Progenitor cell of endocrine pancreas (in vitro differentiated cells): ENCODE measurements at regions not wholly inside any gene's neighbourhood (a gene's known extent, or its start where the extent isn't known, plus 50 kb on each side); places are given as distances from the start of the nearest gene placed in this dataset.

ENCODE experiments used
- DNase-seq: peaks from one replicate; pipeline ENCODE4 v3.0.0; 2021; ENCODE audit warnings: low spot score; ENCODE audit not compliant: unreplicated experiment
- H3K27ac Mint-ChIP-seq: 2 replicates; pipeline ENCODE4 v1.8.0; 2021; ENCODE audit warnings: mild to moderate bottlenecking, moderate library complexity, mixed read lengths
- H3K27me3 Mint-ChIP-seq: 2 replicates; pipeline ENCODE4 v1.8.0; 2021; ENCODE audit warnings: mixed read lengths
- H3K36me3 Mint-ChIP-seq: 2 replicates; pipeline ENCODE4 v1.8.0; 2022; ENCODE audit warnings: mixed read lengths; ENCODE audit not compliant: insufficient read depth
- H3K4me1 Mint-ChIP-seq: 2 replicates; pipeline ENCODE4 v1.8.0; 2021; ENCODE audit warnings: low read depth, mixed read lengths
- H3K4me3 Mint-ChIP-seq: 2 replicates; pipeline ENCODE4 v1.8.0; 2021; ENCODE audit warnings: low read depth, mild to moderate bottlenecking, moderate library complexity, mixed read lengths
- H3K9me3 Mint-ChIP-seq: 2 replicates; pipeline ENCODE4 v1.8.0; 2021; ENCODE audit warnings: low read depth, mixed read lengths
- TF ChIP-seq, protein P1 (sequence below): fragments of 200-600 bp; sonication (generic); IDR thresholded peaks from one replicate; pipeline ENCODE4 v1.5.0; 2021; ENCODE audit warnings: antibody characterized with exemption, mild to moderate bottlenecking; ENCODE audit not compliant: unreplicated experiment

DNA sequence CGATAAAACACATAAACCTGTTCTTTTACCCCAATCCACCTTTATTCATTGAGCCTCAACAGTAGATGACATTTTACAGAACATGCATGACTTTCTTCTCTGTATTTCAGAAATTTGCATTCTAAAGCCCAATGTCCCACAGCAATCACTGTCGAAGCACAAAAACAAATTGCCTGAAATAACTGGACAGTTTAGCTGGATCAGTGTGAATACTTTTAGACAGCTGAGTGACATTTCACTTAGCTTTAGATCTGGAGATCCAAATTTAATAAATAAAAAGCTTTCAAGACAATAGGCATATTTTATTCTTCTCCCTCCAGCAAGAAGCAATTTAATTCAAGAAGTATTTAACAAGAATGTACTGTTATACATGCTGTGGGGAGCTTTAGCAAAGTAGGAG, 109.1 kb upstream of the FSCB start:
- Mint-ChIP-seq H3K36me3 (no peaks in the 10 kb centered on the region), H3K4me1 (no peaks in the 10 kb centered on the region), H3K4me3 (no peak overlapping the region), H3K27ac (no peak overlapping the region), H3K27me3 (no peaks in the 10 kb centered on the region), H3K9me3 (no peaks in the 10 kb centered on the region)
- TF ChIP-seq, protein P1, sequence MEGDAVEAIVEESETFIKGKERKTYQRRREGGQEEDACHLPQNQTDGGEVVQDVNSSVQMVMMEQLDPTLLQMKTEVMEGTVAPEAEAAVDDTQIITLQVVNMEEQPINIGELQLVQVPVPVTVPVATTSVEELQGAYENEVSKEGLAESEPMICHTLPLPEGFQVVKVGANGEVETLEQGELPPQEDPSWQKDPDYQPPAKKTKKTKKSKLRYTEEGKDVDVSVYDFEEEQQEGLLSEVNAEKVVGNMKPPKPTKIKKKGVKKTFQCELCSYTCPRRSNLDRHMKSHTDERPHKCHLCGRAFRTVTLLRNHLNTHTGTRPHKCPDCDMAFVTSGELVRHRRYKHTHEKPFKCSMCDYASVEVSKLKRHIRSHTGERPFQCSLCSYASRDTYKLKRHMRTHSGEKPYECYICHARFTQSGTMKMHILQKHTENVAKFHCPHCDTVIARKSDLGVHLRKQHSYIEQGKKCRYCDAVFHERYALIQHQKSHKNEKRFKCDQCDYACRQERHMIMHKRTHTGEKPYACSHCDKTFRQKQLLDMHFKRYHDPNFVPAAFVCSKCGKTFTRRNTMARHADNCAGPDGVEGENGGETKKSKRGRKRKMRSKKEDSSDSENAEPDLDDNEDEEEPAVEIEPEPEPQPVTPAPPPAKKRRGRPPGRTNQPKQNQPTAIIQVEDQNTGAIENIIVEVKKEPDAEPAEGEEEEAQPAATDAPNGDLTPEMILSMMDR, result no peak
- no peak for DNase-seq

DNA sequence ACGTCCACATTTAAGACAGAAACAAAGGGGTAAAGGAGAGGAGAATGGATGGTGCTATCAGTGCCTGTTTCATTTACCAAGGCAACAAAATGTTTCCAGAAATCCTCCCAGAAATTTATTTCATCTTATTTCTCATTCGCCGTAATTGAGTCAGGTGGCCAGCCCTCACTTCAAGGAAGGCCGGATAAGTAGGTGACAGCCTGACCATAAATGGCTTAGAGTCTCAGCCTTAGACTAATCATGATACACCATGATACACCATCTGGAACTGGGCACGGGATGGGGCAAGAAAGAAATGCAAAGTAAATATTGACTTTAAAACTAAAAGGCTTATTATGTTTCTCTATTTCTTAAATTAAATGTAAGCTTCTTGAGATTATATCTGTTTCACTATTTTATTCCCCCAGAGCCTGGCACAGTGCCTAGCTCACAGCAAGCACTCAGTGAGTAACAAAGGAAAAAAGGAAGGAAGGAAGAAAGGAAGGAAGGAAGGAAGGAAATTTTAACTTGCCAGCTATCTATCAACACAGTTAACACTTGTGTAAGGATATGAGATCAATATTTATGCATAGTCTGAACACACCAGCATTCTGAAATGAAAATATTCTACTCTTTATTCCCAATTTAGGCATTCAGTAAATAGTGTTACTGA, 106.1 kb upstream of the FSCB start:
- no peaks in the 10 kb centered on the region for H3K36me3 Mint-ChIP-seq
- no peak for DNase-seq
- no peaks in the 10 kb centered on the region for H3K9me3 Mint-ChIP-seq
- H3K4me1 Mint-ChIP-seq, result peaks cover 8% of the 10 kb centered on the region
- H3K4me3 Mint-ChIP-seq, result no peak overlapping the region
- no peak overlapping the region for H3K27ac Mint-ChIP-seq
- TF ChIP-seq, protein P1, result no peak
- no peaks in the 10 kb centered on the region for H3K27me3 Mint-ChIP-seq

DNA sequence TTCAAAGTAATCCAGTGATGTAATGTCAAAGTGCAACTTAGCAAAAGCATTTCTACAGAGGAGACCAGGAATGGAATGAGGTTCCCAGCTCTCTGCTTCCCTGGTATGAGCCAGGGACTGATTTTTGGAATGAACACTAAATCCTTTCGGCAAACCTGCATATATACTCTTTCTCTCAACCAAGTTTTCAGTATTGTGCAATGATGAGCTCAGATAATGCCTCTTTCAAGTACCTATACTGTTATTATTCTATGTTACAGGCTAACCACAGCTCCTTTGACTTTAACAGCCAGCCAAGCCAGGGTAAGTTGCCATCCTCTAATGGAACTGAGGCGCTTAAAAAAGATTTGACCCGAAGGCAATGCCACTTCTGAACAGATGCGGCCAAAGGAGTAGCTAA, 104.9 kb upstream of the FSCB start:
- Mint-ChIP-seq H3K36me3 (no peaks in the 10 kb centered on the region), H3K4me1 (peaks cover 8% of the 10 kb centered on the region), H3K27me3 (no peaks in the 10 kb centered on the region), H3K4me3 (no peak overlapping the region), H3K27ac (no peak overlapping the region), H3K9me3 (no peaks in the 10 kb centered on the region)
- DNase-seq, result no peak
- TF ChIP-seq, protein P1, result no peak

DNA sequence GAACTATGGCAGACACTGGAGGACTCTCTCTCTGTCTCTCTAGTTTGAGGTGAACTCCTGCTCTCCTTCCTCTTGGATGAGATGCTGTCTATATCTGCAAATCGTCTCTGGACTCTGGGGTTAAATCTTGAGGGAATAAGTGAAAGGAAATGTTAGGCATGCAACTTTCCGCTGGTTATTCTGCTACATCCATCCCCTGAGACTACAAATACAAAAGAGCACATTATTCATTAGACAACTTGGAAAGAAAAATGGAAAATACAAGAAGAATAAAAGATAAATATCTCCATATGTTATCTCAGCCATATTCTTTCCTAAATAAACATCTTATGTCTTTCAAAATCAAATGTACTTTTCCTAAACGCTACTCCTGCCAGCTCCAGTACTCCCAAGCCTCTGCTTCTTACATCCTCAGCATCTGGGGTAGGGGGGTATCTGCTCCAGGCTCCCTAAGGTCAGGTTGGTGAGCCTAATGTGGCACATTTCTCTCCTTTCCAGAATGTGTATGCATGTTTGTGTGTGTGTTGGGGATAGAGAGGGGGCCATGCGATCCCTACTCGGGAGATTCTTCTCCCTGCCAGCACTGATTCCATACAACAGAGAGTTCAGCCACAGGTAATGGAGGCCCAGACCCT, 102.9 kb upstream of the FSCB start:
- Mint-ChIP-seq H3K4me3 (no peak overlapping the region), H3K4me1 (peaks cover 8% of the 10 kb centered on the region), H3K9me3 (no peaks in the 10 kb centered on the region), H3K27ac (no peak overlapping the region), H3K27me3 (no peaks in the 10 kb centered on the region), H3K36me3 (no peaks in the 10 kb centered on the region)
- DNase-seq, result no peak
- TF ChIP-seq, protein P1, result no peak

DNA sequence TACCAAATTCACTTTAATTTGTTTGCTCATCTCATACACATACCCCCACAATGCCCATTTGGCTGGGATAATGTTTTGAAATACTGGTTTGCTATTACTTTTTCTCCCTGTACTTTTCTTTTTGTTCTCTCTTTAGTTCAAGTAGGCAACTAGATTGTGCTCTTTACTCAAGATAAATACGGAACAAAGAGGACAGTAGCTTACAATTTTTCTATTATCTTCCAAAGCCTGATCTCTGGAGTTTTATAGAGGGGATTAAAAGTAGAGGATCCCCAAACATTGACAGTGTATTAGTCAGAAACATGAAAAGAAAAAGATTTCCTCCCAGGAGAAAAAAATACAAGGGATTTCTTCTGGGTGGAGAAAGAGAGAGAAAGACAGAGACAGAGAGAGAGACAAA, 102.1 kb upstream of the FSCB start:
- no peak overlapping the region for H3K4me3 Mint-ChIP-seq
- H3K36me3 Mint-ChIP-seq, result no peaks in the 10 kb centered on the region
- H3K4me1 Mint-ChIP-seq, result peaks cover 8% of the 10 kb centered on the region
- TF ChIP-seq, protein P1, result no peak
- H3K27me3 Mint-ChIP-seq, result no peaks in the 10 kb centered on the region
- DNase-seq, result no peak
- H3K27ac Mint-ChIP-seq, result no peak overlapping the region
- no peaks in the 10 kb centered on the region for H3K9me3 Mint-ChIP-seq
